Activated gamma-delta T cell treated with Interleukin-2 at 50 U/mL for 16 hours (primary cell): ENCODE measurements at regions not wholly inside any gene's neighbourhood (a gene's known extent, or its start where the extent isn't known, plus 50 kb on each side); places are given as distances from the start of the nearest gene placed in this dataset.

Experiments
- DNase-seq: peaks from one replicate; pipeline ENCODE4 v3.0.0-alpha.2; 2020

DNA sequence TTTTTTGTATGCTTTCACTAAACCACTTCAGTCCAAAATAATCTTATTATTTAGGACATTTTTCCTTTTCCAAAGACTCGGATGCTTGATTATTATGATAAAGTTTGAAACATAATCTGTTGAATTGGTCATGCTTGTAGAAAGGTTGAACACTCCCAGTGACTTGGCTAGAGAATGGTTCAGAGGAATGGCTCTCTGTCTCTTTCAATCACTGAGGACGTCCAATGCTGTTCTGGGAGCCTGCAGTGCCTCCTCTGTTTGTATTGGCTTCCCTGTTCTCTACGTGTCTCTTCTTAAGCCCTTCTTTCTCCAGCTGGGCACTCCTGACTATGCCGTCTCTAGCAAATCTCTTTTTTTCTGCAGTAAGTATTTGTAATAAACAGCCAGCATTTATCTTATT, 369.0 kb upstream of the DYNLRB2 start:
- DNase-seq, result no peak

DNA sequence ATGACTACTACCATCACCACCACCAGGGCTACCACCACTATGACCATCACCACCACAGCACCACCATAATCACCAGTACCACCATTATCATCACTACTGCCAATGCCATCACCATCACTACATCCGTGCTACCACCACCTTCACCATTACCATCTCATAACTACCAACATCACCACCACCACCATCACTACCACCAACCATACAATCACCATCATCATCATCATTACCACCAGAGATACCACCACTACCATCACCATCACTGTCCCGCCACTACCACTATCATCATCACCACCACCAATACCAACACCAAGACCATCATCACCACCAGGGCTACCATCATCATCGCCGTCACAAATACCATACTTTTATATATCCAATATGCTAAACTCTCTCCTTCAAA, 369.6 kb upstream of the DYNLRB2 start:
- DNase-seq, result no peak

DNA sequence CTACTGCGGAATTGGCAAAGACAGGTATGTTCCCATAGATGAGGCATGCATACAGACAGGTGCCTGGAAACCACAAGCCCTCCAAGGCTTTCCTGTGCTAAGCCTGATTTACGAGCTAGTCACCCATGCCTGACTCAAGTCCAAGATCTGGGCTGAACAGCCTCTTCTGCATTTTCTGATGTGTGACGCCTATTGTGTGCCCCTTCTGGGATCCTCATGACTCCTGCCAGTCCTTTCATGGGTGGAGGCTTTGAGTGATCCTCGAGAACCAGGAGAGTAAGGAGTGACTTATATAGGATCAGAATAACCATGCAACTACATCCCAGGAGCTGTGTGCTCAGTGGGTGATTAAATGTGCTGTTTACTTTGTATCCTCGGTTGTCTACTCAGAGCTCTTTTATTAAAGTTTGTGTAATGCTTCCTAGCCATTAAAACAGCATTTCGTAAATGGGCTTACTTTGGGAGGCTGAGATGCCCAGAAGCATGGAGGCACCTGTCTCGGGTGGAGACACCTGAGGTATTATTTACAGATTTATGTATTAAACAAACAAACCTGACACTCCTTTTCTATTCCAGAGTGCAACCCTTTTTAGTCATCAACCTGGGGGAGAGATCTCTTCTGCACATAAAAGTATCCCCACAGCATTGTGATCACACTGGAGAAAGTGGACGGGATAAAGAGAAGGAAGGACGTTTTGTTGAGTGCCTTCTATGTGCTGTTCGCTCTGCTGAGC, 373.0 kb upstream of the DYNLRB2 start:
- no peak for DNase-seq

DNA sequence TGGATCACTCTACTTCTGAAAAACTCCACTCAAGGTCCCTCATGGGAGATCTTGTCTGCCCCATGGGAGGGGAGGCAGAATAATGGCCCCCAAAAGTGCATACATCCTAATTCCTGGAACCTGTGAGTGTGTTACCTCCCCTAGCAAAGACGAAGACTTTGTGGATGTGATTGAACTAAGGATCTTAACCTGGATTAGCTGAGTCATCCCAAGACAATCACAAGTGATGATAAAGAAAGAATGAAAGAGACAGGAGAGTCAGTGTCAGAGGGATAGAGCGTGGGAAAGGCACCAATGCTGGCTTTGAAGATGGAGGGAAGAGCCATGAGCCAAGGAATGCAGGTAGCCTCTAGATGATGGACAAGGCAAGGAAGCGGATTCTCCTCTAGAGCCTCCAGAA, 374.7 kb upstream of the DYNLRB2 start:
- no peak for DNase-seq

DNA sequence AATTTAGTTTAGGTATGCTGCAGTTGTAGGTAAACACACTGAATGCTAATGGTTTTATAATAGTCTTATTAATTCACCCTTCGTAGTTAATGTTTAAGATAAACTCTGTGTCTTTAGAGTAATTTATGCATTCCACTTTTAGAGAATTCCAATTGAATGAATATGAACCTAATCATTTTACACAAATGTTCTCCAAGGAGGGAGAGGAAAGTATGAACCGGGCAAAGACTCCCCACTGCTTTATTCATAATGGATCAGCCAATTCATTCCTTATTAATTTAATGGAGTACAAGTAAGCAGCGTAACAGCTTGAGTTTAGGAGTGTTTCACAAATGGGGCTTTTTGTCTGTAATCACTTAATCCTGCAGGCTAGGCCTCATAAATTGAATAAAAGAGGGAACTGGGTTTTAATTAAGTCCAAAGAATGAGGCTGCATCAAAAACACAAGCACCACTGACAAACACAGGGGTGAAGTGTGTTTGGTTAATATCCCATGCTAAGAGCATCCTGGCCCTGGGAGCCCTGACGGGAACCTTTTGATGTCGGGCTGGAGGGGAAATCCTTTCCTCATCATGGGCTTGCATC, 375.7 kb upstream of the DYNLRB2 start:
- DNase-seq, result no peak

DNA sequence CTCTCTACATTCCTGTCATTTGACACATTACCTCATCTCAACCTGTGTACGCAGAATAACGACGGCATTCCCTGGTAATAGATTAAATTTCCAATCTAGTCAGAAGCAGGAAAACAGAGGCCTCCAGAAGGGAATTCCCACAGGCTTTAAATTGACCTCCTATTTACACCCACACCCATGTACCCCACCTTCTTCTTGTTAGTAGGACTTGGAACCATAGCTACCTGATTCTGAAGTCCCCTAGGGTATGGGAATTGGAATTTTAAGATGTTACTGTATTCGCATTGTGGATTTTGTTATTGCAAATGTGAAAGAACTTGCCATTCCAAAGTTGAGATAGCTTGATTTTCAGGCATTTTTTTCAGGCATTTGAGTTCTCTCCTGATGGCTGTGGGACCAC, 377.5 kb upstream of the DYNLRB2 start:
- no peak for DNase-seq

DNA sequence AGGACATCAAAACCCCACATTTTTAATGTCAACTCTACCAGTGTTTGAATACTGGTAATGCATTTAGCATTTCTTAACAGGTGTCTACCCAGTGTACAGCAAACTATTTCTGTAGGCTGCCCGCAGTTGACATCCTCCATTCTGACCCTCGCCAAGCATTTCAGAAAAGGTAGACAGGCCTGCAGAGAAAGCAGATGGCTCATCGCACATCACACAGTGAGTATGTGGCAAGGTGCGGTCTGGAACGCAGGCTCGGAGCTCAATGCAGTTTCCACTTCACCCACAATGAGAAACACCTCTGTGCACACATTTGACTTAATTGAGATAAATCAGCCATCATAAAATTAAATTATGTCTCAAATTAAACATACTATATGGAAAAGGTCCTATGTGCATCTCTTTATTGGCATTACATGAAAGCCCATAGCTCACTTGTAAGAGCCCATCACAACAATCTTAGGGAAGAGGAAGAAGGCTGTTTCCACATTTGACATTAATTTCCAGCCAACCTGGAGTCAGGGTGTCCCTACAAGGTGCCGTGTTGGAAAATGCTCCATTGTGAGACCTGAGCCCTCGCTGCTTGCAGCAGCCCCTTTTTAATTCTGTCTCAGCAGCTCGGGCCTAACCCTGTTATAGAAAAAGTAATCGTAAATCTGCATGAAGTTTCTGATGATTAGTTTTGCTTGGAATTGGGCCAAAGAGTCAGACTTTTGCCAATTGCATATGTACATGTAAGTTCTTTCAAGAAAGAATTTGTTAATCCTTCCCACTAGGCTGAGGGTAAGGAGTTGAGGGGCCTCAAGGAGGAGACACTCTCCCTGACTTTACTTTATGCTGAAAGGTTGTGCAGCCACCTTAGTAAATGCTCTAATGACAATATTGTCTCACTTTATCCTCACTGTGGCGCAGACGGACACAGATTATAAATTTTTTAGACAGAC, 378.7 kb upstream of the DYNLRB2 start:
- no peak for DNase-seq

DNA sequence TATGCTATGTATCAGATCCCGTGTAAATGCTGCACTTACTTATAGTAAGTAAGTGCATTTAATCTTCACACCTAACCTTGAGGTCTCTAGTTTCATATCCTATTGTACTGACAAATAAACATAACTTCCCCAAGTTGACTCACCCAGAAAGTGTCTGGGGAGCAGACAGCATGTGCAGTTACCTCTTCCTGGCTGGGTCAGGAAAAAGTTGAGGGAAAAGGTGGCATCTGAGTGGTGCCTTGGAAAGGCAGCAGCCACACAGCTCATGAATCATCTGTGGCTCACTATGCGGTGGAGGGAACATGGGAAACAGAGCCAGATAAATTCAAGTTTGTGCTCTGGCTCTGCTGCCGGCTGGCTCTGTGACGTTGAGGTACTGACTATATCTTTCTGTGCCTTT, 382.0 kb upstream of the DYNLRB2 start:
- no peak for DNase-seq

DNA sequence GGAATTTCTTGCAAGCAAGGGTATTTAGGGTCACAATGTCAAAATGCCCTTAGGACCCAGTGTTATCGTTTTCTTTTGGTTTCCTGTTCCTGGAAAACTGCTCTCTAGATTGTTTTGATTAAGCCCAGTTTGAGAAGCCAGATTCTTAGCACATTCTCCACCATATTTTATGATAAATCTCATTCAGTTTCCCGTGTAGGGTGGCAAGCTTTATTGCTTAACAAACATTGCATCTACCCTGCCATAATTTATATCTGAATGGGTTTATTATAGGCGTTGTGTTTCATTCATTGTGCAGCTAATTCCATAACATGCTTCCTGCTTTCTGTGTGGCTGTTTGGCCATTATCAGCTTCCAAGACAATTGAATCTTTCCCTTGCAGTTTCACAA, 389.1 kb upstream of the DYNLRB2 start:
- no peak for DNase-seq

DNA sequence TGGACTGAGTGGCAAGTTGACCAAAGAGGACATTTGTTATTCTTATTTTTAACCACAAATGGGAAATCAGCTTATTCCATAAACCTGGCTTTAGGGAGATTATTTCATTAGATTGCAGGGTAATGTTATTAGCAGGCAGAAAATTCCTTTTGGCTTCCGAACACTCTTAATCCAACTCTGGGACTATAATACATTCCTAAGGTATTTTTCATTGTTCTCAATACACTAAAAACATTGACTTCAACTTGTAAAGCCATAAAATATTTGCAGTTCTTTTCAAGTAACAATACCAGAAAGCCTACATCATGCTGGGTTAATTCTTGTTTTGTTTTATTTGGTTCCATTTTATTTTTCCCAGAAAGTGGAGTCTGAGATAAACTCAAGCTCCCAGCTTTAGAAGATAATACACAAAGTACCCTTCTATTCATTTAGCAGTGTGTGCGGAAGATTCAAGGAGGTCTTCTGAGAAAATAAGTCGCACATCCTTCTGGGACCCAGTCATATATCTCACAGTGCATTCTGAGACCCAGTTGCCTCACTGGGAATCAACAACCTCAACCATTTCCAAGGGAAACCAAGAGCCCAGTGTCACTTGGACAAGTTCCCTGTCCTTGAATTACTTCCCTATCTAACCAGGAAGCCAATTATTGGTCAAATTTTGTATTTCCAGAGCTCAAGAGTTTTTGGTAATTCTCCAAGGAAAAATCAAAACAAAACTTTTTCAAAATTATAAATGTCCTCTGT, 389.6 kb upstream of the DYNLRB2 start:
- DNase-seq, result no peak

DNA sequence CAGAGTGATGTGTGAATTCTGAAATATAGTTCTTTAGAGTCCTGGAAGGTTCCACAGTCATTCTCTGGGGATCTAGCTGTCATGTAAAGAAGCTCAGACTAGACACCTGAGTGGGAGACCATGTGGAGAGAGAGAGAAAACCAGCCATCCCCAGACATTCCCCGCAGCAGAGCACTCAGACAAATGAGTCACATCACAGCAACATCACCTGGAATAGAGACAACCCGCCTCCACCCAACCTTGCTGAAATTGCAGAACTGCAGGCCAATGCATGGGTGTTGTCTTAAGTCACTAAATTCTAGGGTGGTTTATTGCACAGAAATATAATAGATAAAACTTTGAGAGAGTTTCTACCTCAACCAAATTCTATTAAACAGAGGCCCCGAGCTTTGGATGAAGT, 392.0 kb upstream of the DYNLRB2 start:
- no peak for DNase-seq

DNA sequence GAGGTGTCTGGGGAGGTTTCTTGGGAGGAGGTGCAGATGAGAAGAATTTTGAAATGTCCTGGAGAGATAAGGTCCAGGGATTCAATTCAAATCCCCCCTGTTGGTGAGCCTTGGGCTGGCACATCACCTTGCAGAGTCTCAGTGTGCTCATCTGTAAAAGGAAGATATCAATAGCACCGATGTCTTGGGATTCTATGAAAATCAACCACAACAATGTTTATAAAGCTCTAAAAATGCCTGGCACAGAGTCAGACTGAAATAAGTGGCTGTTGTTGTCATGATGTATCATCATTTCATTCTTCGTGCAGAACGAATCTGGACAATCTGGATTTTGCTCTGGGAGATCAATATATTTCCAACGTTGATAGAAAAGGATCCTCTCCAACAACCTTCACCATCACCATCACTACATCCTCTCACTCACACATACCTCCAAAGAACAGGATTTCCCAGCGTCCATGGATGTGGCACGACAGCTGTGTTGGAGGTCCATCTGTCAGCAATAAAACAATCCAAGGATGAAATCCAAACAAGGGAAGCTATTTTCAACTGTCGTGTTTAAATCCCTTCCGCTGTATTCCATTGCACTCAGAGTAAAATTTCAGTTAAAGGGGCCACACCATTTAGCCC, 393.7 kb upstream of the DYNLRB2 start:
- no peak for DNase-seq

DNA sequence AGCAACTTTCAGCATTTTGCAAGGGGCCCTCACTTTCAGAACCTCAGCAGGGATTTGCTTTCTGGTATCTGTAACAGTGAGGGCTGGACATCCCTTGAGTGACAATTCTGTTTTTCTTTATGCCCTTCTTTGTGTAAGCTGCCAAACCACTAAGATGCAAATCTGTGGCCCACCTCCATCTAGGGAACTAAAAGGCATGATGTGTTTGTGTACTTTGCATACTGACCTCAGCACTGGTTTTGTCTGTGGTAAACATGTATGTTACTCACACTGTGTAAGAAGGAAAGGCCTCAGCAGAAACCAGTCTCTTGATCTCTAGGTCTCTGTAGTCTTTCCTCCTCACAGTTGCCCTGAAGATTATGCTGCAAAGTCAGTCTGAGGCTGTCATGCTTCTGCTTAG, 396.6 kb upstream of the DYNLRB2 start:
- no peak for DNase-seq

DNA sequence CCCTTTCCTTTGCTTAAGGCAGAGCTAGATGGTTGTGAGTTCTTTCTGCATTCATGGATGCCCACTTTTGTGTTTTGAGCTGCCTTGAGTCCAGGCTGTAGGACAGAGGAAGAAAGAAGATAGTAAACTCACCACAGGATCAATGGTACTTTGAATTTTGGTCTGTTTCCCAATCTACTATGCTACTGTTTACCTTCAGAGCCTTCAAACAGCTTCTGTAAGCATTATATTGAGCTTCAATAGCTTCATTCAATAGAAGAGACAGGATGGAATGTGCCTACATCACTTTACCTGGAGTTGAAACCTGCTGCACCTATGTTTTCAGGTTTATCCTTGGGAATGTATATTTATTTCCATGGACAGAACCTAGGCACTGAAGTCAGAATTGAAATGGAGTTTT, 397.9 kb upstream of the DYNLRB2 start:
- DNase-seq, result no peak

DNA sequence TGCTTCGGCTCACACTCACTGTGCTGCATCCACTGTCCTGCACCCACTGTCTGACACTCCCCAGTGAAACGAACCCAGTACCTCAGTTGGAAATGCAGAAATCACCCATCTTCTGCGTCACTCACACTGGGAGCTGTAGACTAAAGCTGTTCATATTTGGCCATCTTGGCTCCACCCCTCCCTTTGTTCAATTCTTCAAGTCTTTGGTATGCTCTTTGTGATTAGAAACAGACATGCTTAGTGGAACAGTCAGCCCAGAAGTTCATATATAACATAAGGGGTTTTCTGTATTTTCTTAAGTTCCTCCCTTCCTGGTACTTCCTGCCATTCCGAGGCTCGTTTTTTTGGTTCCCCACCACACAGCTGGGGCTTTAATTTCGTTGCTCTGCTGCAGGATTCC, 398.5 kb upstream of the DYNLRB2 start:
- DNase-seq, result no peak

DNA sequence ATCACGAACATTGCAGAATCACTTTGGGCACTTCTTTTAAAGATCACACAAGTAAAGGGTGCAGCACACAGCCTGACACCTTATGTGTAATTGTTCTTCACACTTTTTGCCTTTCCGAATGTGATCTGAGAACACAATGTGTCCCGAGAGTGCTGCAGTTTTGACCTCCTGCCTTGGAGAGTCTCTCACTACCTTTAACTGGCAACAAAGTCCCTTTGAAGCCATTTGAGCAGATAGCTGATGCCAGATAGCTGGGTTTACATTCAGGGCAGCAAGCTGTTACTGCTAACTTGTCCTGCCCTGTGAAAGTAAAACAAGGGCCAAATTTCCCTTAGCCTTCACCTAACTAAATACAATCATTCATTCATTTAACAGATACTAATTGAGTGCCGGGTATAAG, 411.0 kb upstream of the DYNLRB2 start:
- DNase-seq, result no peak

DNA sequence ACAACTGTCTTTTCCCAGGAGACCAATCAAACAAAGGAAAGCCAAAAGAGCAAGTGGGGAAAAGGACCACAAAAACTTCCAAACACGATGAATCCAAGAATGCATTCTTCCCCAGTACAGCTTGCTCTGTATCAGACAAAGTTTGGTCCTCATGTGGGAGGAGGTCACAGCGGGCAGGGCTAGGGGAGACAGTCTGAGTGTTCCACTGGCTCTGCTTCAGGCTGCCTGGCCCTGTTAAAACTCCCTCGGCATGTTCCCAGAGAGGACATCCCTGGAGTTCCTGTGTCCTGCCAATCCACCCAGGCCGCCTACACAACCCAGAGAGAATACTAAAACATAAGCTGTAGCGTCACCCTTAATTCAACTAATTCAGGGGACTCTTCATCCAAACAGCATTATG, 415.1 kb upstream of the DYNLRB2 start:
- no peak for DNase-seq

DNA sequence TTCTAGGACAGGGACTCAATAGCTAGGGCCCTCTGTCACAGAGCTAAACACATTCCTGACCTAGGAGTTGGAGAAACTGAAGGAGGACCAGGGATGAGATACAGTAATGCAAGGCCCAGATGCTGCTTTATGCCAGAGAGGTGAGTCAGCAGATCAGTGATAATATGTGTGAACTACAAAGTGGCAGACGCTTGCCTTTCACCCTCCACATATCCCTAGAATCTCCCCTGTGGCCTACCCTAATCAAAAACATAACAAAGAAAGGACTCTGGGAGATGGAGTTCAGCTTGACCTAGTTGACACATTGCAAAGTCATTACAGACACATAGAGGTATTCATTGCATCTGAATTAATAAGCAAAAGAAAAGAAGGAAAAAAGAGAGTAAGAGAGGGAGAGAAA, 417.6 kb upstream of the DYNLRB2 start:
- no peak for DNase-seq

DNA sequence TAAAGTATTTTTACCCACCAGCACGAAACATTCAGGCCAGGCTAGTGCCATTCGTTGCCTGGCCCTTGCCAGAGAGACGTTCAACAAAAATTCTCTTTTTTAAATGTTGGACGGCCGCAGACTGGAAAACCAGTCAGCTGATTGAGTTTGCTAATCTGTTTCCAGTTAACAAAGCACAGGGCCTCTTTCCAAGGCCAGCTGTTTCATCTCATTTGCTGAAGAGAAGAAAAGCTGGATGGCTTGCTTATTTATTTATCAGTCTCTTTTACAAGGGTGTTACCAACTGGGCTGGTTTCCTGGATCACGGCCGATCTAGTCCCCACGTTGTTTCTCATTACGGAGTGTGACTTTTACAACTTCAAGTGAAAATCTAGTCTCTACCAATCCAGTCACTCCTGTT, 418.7 kb upstream of the DYNLRB2 start:
- no peak for DNase-seq

DNA sequence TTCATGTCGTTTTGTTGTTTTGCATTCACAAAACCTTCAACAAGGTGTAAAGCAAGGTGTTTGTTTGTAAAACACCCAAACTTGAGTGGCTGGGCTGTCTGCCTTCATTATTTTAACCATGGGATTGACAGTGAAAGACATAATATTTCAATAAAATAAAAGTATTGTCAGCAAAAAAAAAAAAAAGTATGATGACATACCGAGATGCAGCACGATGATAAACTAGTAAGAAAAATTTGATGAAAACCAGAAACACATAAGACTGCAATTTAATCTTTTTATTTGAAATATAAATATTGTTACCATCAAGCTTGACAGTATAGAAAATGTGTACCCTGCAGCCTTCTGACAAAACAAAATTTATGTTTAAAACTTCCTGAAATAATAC, 419.3 kb upstream of the DYNLRB2 start:
- DNase-seq, result no peak

DNA sequence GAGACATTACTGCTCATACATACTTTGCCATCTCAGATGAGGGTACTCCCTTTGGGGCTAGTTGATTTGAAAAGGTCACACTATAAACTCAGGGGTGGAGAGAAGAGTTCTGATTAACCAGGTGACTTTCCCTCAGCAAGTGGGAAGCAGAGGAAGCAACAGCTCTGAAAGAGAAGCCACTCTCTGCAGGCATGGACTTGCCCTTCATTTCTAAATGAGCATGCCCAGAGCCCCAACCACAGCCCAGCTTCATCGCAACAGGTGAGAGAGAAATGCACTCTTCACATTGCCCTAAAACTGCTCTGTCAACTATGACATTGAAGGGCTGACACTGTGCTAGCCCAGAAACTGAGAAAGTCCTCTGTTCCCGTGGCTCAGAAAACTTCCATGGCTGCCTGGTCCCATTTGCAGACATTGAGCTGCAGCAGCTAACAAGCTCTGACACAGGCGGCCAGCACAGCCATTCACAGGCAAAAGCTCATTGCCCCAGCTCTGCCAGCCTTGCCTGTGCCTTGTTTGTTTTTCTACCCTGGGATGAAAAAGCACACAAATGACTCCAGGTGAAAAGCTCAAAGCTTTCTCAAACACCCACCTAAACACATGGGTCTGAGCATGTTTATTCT, 419.8 kb upstream of the DYNLRB2 start:
- DNase-seq, result no peak

DNA sequence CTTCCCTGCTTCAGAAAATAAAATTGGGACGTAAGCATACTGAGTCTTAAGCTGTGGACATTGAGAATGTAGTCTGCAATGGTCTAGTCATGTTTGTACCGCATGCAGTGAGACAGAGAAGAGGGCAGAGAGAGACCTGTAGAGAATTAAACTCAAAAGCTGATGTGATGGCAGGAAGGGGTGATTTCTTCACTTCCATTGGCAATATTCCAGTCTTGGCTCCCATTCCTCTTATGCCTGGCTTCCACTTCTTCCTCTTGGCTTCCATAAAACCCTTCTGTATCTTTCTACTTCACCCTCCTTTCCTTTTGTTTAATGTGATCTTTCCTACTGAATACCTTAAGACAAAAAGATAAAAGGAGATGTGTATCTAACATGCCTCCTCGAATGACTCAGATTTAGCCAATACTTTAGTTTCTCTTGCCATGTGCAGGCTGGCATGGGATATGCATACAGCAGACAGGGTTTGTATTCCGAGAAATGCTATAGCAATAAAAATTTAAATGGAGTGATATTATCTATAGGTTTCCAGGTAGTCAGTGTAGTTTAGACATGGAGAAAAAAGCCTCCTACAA, 423.1 kb upstream of the DYNLRB2 start:
- no peak for DNase-seq
